Forelimb muscle (tissue), 1 donor: ENCODE measurements at regions not wholly inside any gene's neighbourhood (a gene's known extent, or its start where the extent isn't known, plus 50 kb on each side); places are given as distances from the start of the nearest gene placed in this dataset.
"Not testable (repeated sequence)": the region's sequence is repeated elsewhere in the genome, so short reads cannot be mapped to it uniquely, and the experiment has no call there.

Source experiments
- DNase-seq: peaks from one replicate; pipeline ENCODE4 v3.0.0-alpha.2; 2013; ENCODE audit warnings: low read depth

- DNase-seq = no peak
These were observed 358.9 kb downstream of the DLEU7 start for GRCh38 chr13:50484472-50485113.

- peak; percentile 17 for DNase-seq
These were observed 357.2 kb downstream of the DLEU7 start for GRCh38 chr13:50485979-50486935.

GRCh38 chr13:50493683-50494082 lies 349.8 kb downstream of the DLEU7 start:
- no peak for DNase-seq

- DNase-seq = no peak
These were observed 349.4 kb downstream of the DLEU7 start for GRCh38 chr13:50494138-50494537.

GRCh38 chr13:50503212-50503611 lies 340.3 kb downstream of the DLEU7 start:
- DNase-seq = not testable (repeated sequence)

- no peak for DNase-seq
These were observed 334.3 kb downstream of the DLEU7 start for GRCh38 chr13:50509167-50509566.

GRCh38 chr13:50509771-50510441 lies 333.6 kb downstream of the DLEU7 start:
- no peak for DNase-seq

GRCh38 chr13:50510885-50511545 lies 332.5 kb downstream of the DLEU7 start:
- DNase-seq = not testable (repeated sequence)

- no peak for DNase-seq
These were observed 331.6 kb downstream of the DLEU7 start for GRCh38 chr13:50511877-50512341.

- DNase-seq = no peak
These were observed 330.8 kb downstream of the DLEU7 start for GRCh38 chr13:50512474-50513299.

- no peak for DNase-seq
These were observed 330.1 kb downstream of the DLEU7 start for GRCh38 chr13:50513300-50513877.

- no peak for DNase-seq
These were observed 329.2 kb downstream of the DLEU7 start for GRCh38 chr13:50514249-50514648.

GRCh38 chr13:50518131-50518530 lies 325.4 kb downstream of the DLEU7 start:
- DNase-seq = no peak

- no peak for DNase-seq
These were observed 324.7 kb downstream of the DLEU7 start for GRCh38 chr13:50518781-50519201.

GRCh38 chr13:50519866-50520265 lies 323.6 kb downstream of the DLEU7 start:
- no peak for DNase-seq

GRCh38 chr13:50521006-50521830 lies 322.3 kb downstream of the DLEU7 start:
- no peak for DNase-seq

- no peak for DNase-seq
These were observed 321.7 kb downstream of the DLEU7 start for GRCh38 chr13:50521831-50522149.

- DNase-seq = no peak
These were observed 321.0 kb downstream of the DLEU7 start for GRCh38 chr13:50522506-50522905.

GRCh38 chr13:50523307-50523706 lies 320.2 kb downstream of the DLEU7 start:
- no peak for DNase-seq

- DNase-seq = no peak
These were observed 318.9 kb downstream of the DLEU7 start for GRCh38 chr13:50524560-50524959.
